ENCODE measurements at regions not wholly inside any gene's neighbourhood (a gene's known extent, or its start where the extent isn't known, plus 50 kb on each side); places are given as distances from the start of the nearest gene placed in this dataset.
"Not testable (repeated sequence)": the region's sequence is repeated elsewhere in the genome, so short reads cannot be mapped to it uniquely, and the experiment has no call there.

- Histone ChIP-seq H3K4me1 (no peaks in the 10 kb centered on the region), H3K36me3 (no peaks in the 10 kb centered on the region), H3K9me3 (peaks cover 4% of the 10 kb centered on the region; the same call in 1 of the 2 replicates), H4K20me1 (no peaks in the 10 kb centered on the region), H3K27ac (no peak overlapping the region), H3K9ac (no peak overlapping the region), H3K4me3 (no peak overlapping the region), H3K4me2 (no peak overlapping the region), H3K27me3 (no peaks in the 10 kb centered on the region)
- TF ChIP-seq Cebpa-rat (IDR thresholded peaks at IDR 0.05): no peak
Observed at GRCh38 chr2:200119236-200119635, 163.9 kb downstream of the MAIP1 start.

GRCh38 chr2:200121931-200122330, 166.5 kb downstream of the MAIP1 start:
- Histone ChIP-seq H3K36me3 (no peaks in the 10 kb centered on the region), H3K9ac (no peak overlapping the region), H4K20me1 (no peaks in the 10 kb centered on the region), H3K4me2 (no peak overlapping the region), H3K4me1 (0 out of 2 replicates have a peak, but pooled peaks cover 6% of the 10 kb centered on the region), H3K9me3 (peaks cover 18% of the 10 kb centered on the region), H3K27me3 (no peaks in the 10 kb centered on the region), H3K27ac (no peak overlapping the region), H3K4me3 (no peak overlapping the region)
- TF ChIP-seq Cebpa-rat (IDR thresholded peaks at IDR 0.05): no peak

GRCh38 chr2:200122683-200123082, 167.3 kb downstream of the MAIP1 start:
- TF ChIP-seq Cebpa-rat (IDR thresholded peaks at IDR 0.05): no peak
- H3K4me3 ChIP-seq: no peak overlapping the region
- H3K4me1 ChIP-seq: 0 out of 2 replicates have a peak, but pooled peaks cover 6% of the 10 kb centered on the region
- no peak overlapping the region for H3K27ac ChIP-seq
- H4K20me1 ChIP-seq: no peaks in the 10 kb centered on the region
- no peak overlapping the region for H3K9ac ChIP-seq
- H3K4me2 ChIP-seq: no peak overlapping the region
- H3K36me3 ChIP-seq: no peaks in the 10 kb centered on the region
- H3K27me3 ChIP-seq: no peaks in the 10 kb centered on the region
- H3K9me3 ChIP-seq: peaks cover 18% of the 10 kb centered on the region

- not testable (repeated sequence) for H3K4me3 ChIP-seq
Observed at GRCh38 chr2:200124665-200125368, 169.4 kb downstream of the MAIP1 start.

GRCh38 chr2:200125444-200126284, 170.3 kb downstream of the MAIP1 start:
- Histone ChIP-seq H3K36me3 (no peaks in the 10 kb centered on the region), H3K27me3 (no peaks in the 10 kb centered on the region), H3K9ac (no peak overlapping the region), H3K9me3 (peaks cover 18% of the 10 kb centered on the region), H3K4me1 (0 out of 2 replicates have a peak, but pooled peaks cover 6% of the 10 kb centered on the region), H3K4me3 (no peak overlapping the region), H3K27ac (no peak overlapping the region), H4K20me1 (no peaks in the 10 kb centered on the region), H3K4me2 (no peak overlapping the region)
- TF ChIP-seq Cebpa-rat (IDR thresholded peaks at IDR 0.05): no peak

More at GRCh38 chr2:200124665-200125368, 169.4 kb downstream of the MAIP1 start:
- not testable (repeated sequence) for H3K9ac ChIP-seq, H3K27ac ChIP-seq, H4K20me1 ChIP-seq, H3K4me2 ChIP-seq, H3K4me1 ChIP-seq, H3K36me3 ChIP-seq, H3K27me3 ChIP-seq
- H3K9me3 ChIP-seq: peaks cover 18% of the 10 kb centered on the region

- not testable (repeated sequence) for H3K4me1 ChIP-seq, H3K9ac ChIP-seq, H3K27ac ChIP-seq, H3K4me2 ChIP-seq, H3K4me3 ChIP-seq, H4K20me1 ChIP-seq, H3K36me3 ChIP-seq, H3K27me3 ChIP-seq
- H3K9me3 ChIP-seq: peaks cover 18% of the 10 kb centered on the region
Observed at GRCh38 chr2:200126285-200126670, 170.9 kb downstream of the MAIP1 start.

GRCh38 chr2:200126680-200127079, 171.3 kb downstream of the MAIP1 start:
- H3K4me1 ChIP-seq, H3K4me2 ChIP-seq, H3K9ac ChIP-seq, H3K4me3 ChIP-seq, H4K20me1 ChIP-seq, H3K27me3 ChIP-seq, H3K36me3 ChIP-seq, H3K27ac ChIP-seq: not testable (repeated sequence)
- H3K9me3 ChIP-seq: peaks cover 18% of the 10 kb centered on the region

- H3K9me3 ChIP-seq: peaks cover 18% of the 10 kb centered on the region
- no peaks in the 10 kb centered on the region for H4K20me1 ChIP-seq
- no peak overlapping the region for H3K9ac ChIP-seq
- H3K27ac ChIP-seq: no peak overlapping the region
- 0 out of 2 replicates have a peak, but pooled peaks cover 6% of the 10 kb centered on the region for H3K4me1 ChIP-seq
- no peak overlapping the region for H3K4me2 ChIP-seq
- TF ChIP-seq Cebpa-rat (IDR thresholded peaks at IDR 0.05): no peak
- no peak overlapping the region for H3K4me3 ChIP-seq
- no peaks in the 10 kb centered on the region for H3K27me3 ChIP-seq
- no peaks in the 10 kb centered on the region for H3K36me3 ChIP-seq
Observed at GRCh38 chr2:200127848-200128247, 172.5 kb downstream of the MAIP1 start.

- H3K27ac ChIP-seq: no peak overlapping the region
- H3K4me1 ChIP-seq: 0 out of 2 replicates have a peak, but pooled peaks cover 6% of the 10 kb centered on the region
- H4K20me1 ChIP-seq: no peaks in the 10 kb centered on the region
- no peak overlapping the region for H3K4me3 ChIP-seq
- no peak overlapping the region for H3K4me2 ChIP-seq
- peaks cover 18% of the 10 kb centered on the region for H3K9me3 ChIP-seq
- H3K36me3 ChIP-seq: no peaks in the 10 kb centered on the region
- H3K27me3 ChIP-seq: no peaks in the 10 kb centered on the region
- no peak overlapping the region for H3K9ac ChIP-seq
- no peak for TF ChIP-seq Cebpa-rat (IDR thresholded peaks at IDR 0.05)
Observed at GRCh38 chr2:200128296-200128695, 172.9 kb downstream of the MAIP1 start.

GRCh38 chr2:200129721-200130462, 174.5 kb downstream of the MAIP1 start:
- TF ChIP-seq Cebpa-rat (IDR thresholded peaks at IDR 0.05): no peak
- Histone ChIP-seq H3K27ac (no peak overlapping the region), H3K4me2 (no peak overlapping the region), H3K9me3 (peaks cover 11% of the 10 kb centered on the region), H3K4me1 (0 out of 2 replicates have a peak, but pooled peaks cover 6% of the 10 kb centered on the region), H4K20me1 (no peaks in the 10 kb centered on the region), H3K9ac (no peak overlapping the region), H3K4me3 (no peak overlapping the region), H3K36me3 (no peaks in the 10 kb centered on the region), H3K27me3 (no peaks in the 10 kb centered on the region)

All from BLaER1 (cell line).